ENCODE measurements at regions not wholly inside any gene's neighbourhood (a gene's known extent, or its start where the extent isn't known, plus 50 kb on each side); places are given as distances from the start of the nearest gene placed in this dataset.

GRCh38 chr3:166478356-166478755, 641.1 kb upstream of the BCHE start:
- no peak overlapping the region for H3K27ac ChIP-seq
- H3K27me3 ChIP-seq, result no peaks in the 10 kb centered on the region
- H3K4me3 ChIP-seq, result no peak overlapping the region
- H3K36me3 ChIP-seq, result no peaks in the 10 kb centered on the region
- TF ChIP-seq, protein P1, sequence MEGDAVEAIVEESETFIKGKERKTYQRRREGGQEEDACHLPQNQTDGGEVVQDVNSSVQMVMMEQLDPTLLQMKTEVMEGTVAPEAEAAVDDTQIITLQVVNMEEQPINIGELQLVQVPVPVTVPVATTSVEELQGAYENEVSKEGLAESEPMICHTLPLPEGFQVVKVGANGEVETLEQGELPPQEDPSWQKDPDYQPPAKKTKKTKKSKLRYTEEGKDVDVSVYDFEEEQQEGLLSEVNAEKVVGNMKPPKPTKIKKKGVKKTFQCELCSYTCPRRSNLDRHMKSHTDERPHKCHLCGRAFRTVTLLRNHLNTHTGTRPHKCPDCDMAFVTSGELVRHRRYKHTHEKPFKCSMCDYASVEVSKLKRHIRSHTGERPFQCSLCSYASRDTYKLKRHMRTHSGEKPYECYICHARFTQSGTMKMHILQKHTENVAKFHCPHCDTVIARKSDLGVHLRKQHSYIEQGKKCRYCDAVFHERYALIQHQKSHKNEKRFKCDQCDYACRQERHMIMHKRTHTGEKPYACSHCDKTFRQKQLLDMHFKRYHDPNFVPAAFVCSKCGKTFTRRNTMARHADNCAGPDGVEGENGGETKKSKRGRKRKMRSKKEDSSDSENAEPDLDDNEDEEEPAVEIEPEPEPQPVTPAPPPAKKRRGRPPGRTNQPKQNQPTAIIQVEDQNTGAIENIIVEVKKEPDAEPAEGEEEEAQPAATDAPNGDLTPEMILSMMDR (IDR thresholded peaks at IDR 0.05), result no peak
- no peaks in the 10 kb centered on the region for H3K9me3 ChIP-seq
- no peak for DNase-seq (ENCODE audit: low spot score)
- no peaks in the 10 kb centered on the region for H3K4me1 ChIP-seq

- TF ChIP-seq, protein P1 (IDR thresholded peaks at IDR 0.05), result no peak
- Histone ChIP-seq H3K27me3 (no peaks in the 10 kb centered on the region), H3K4me3 (no peak overlapping the region), H3K4me1 (no peaks in the 10 kb centered on the region), H3K9me3 (no peaks in the 10 kb centered on the region), H3K27ac (no peak overlapping the region), H3K36me3 (no peaks in the 10 kb centered on the region)
- no peak for DNase-seq (ENCODE audit: low spot score)
Measured at GRCh38 chr3:166473501-166473900, 636.3 kb upstream of the BCHE start.

- no peaks in the 10 kb centered on the region for H3K27me3 ChIP-seq
- no peaks in the 10 kb centered on the region for H3K36me3 ChIP-seq
- H3K4me3 ChIP-seq, result no peak overlapping the region
- TF ChIP-seq, protein P1 (IDR thresholded peaks at IDR 0.05), result no peak
- H3K9me3 ChIP-seq, result no peaks in the 10 kb centered on the region
- DNase-seq (ENCODE audit: low spot score), result no peak
- H3K27ac ChIP-seq, result no peak overlapping the region
- no peaks in the 10 kb centered on the region for H3K4me1 ChIP-seq
Measured at GRCh38 chr3:166472015-166472414, 634.8 kb upstream of the BCHE start.

GRCh38 chr3:166471074-166471767, 634.0 kb upstream of the BCHE start:
- H3K27me3 ChIP-seq, result no peaks in the 10 kb centered on the region
- H3K9me3 ChIP-seq, result no peaks in the 10 kb centered on the region
- H3K27ac ChIP-seq, result no peak overlapping the region
- TF ChIP-seq, protein P1 (IDR thresholded peaks at IDR 0.05), result no peak
- H3K36me3 ChIP-seq, result no peaks in the 10 kb centered on the region
- no peak for DNase-seq (ENCODE audit: low spot score)
- H3K4me1 ChIP-seq, result no peaks in the 10 kb centered on the region
- no peak overlapping the region for H3K4me3 ChIP-seq

GRCh38 chr3:166462891-166463470, 625.8 kb upstream of the BCHE start:
- H3K27ac ChIP-seq, result no peak overlapping the region
- no peak overlapping the region for H3K4me3 ChIP-seq
- no peaks in the 10 kb centered on the region for H3K27me3 ChIP-seq
- TF ChIP-seq, protein P1 (IDR thresholded peaks at IDR 0.05), result no peak
- H3K9me3 ChIP-seq, result no peaks in the 10 kb centered on the region
- no peaks in the 10 kb centered on the region for H3K36me3 ChIP-seq
- DNase-seq (ENCODE audit: low spot score), result no peak
- no peaks in the 10 kb centered on the region for H3K4me1 ChIP-seq

GRCh38 chr3:166461626-166462025, 624.4 kb upstream of the BCHE start:
- Histone ChIP-seq H3K27me3 (no peaks in the 10 kb centered on the region), H3K36me3 (no peaks in the 10 kb centered on the region)
- TF ChIP-seq, protein P1 (IDR thresholded peaks at IDR 0.05), result no peak

More at GRCh38 chr3:166461626-166462025, 624.4 kb upstream of the BCHE start:
- no peak for DNase-seq (ENCODE audit: low spot score)
- Histone ChIP-seq H3K9me3 (no peaks in the 10 kb centered on the region), H3K4me1 (no peaks in the 10 kb centered on the region), H3K27ac (no peak overlapping the region), H3K4me3 (no peak overlapping the region)
